IMR-90 (cell line): ENCODE measurements at regions not wholly inside any gene's neighbourhood (a gene's known extent, or its start where the extent isn't known, plus 50 kb on each side); places are given as distances from the start of the nearest gene placed in this dataset.

Experiments
- ATAC-seq: fragments of 200-7000 bp; cut with Tn5 transposase; 2 replicates; pipeline ENCODE4 v1.9.1; 2020; ENCODE audit warnings: low read depth, mild to moderate bottlenecking, moderate library complexity
- BruUV-seq: library from RNA; stranded (reverse); fragments of 400-500 nt; replicated peaks from 2 replicates; lab custom pipeline; 2021; lab: Mats Ljungman, UMichigan
- CTCF ChIA-PET: fragments of 300-600 bp; formaldehyde crosslinking; extraction: SDS; loops from one replicate; lab custom pipeline; 2021; ENCODE audit warnings: antibody characterized with exemption; lab: Yijun Ruan, JAX
- POLR2A ChIA-PET: fragments of 300-600 bp; sonication (Branson Sonifier 250); formaldehyde crosslinking; loops from one replicate; lab custom pipeline; 2022; ENCODE audit warnings: antibody characterized with exemption; ENCODE audit not compliant: unreplicated experiment; lab: Charles Lee
- DNase-seq: peaks from one replicate; pipeline ENCODE4 v3.0.0; 2013
- H2AFZ ChIP-seq: replicated peaks from 2 replicates; pipeline ENCODE3; 2013; ENCODE audit warnings: low read length, mild to moderate bottlenecking; ENCODE audit not compliant: poor library complexity
- H2AK5ac ChIP-seq: 2 replicates; pipeline ENCODE4 v1.6.1; 2013; ENCODE audit warnings: low read depth, low read length, inconsistent platforms
- H2AK9ac ChIP-seq: replicated peaks from 2 replicates; pipeline ENCODE3; 2013; ENCODE audit warnings: mild to moderate bottlenecking, low read depth, low read length, moderate library complexity; ENCODE audit not compliant: poor library complexity
- H2BK120ac ChIP-seq: 2 replicates; pipeline ENCODE4 v1.6.1; 2013; ENCODE audit warnings: low read depth, low read length, inconsistent platforms
- H2BK15ac ChIP-seq: 3 replicates; pipeline ENCODE4 v1.6.1; 2013; ENCODE audit warnings: low read depth, low read length, inconsistent platforms
- H2BK20ac ChIP-seq: 2 replicates; pipeline ENCODE4 v1.6.1; 2013; ENCODE audit warnings: low read depth, mild to moderate bottlenecking, inconsistent platforms, low read length, moderate library complexity
- H2BK5ac ChIP-seq: 2 replicates; pipeline ENCODE4 v1.6.1; 2013; ENCODE audit warnings: mild to moderate bottlenecking, low read depth, low read length, inconsistent platforms; ENCODE audit not compliant: poor library complexity, severe bottlenecking
- H3K14ac ChIP-seq: replicated peaks from 2 replicates; pipeline ENCODE4 v1.6.1; 2013; ENCODE audit warnings: low read depth, low read length, inconsistent platforms
- H3K18ac ChIP-seq: 2 replicates; pipeline ENCODE4 v1.6.1; 2013; ENCODE audit warnings: low read depth, low read length, control low read depth
- H3K23ac ChIP-seq: 2 replicates; pipeline ENCODE4 v1.6.1; 2013; ENCODE audit warnings: low read depth, low read length, inconsistent platforms
- H3K27ac ChIP-seq: 2 replicates; pipeline ENCODE4 v1.5.1; 2013; ENCODE audit warnings: mild to moderate bottlenecking, control low read depth, low read length; ENCODE audit not compliant: insufficient read depth
- H3K27me3 ChIP-seq: 2 replicates; pipeline ENCODE4 v1.6.1; 2013; ENCODE audit warnings: low read length; ENCODE audit not compliant: control insufficient read depth, insufficient read depth
- H3K36me3 ChIP-seq: 2 replicates; pipeline ENCODE4 v1.6.1; 2013; ENCODE audit warnings: low read length, mixed read lengths; ENCODE audit not compliant: control insufficient read depth, insufficient read depth
- H3K4ac ChIP-seq: 2 replicates; pipeline ENCODE4 v1.6.1; 2013; ENCODE audit warnings: low read depth, low read length, inconsistent platforms
- H3K4me1 ChIP-seq: 2 replicates; pipeline ENCODE4 v1.6.1; 2013; ENCODE audit warnings: low read length, mixed read lengths; ENCODE audit not compliant: control insufficient read depth, insufficient read depth
- H3K4me2 ChIP-seq: 2 replicates; pipeline ENCODE4 v1.6.1; 2013; ENCODE audit warnings: low read depth, mild to moderate bottlenecking, control low read depth, low read length, moderate library complexity
- H3K4me3 ChIP-seq: 2 replicates; pipeline ENCODE4 v1.5.1; 2013; ENCODE audit warnings: low read depth, mild to moderate bottlenecking, control low read depth, low read length, moderate library complexity; ENCODE audit not compliant: insufficient read depth
- H3K56ac ChIP-seq: 2 replicates; pipeline ENCODE4 v1.6.1; 2013; ENCODE audit warnings: low read length, inconsistent platforms; ENCODE audit not compliant: insufficient read depth; ENCODE audit errors: extremely low read depth
- H3K79me1 ChIP-seq, 2 experiments: 2 replicates each; pipeline ENCODE4 v1.6.1; 2013; ENCODE audit warnings: low read length in 2 of 2, inconsistent platforms in 1 of 2, low read depth in 1 of 2
- H3K9ac ChIP-seq: 2 replicates; pipeline ENCODE4 v1.6.1; 2013; ENCODE audit warnings: low read depth, low read length, control low read depth
- H3K9me1 ChIP-seq: 2 replicates; pipeline ENCODE4 v1.6.1; 2013; ENCODE audit warnings: low read length, inconsistent platforms; ENCODE audit not compliant: insufficient read depth
- H3K9me3 ChIP-seq: 2 replicates; pipeline ENCODE4 v1.6.1; 2013; ENCODE audit warnings: low read length; ENCODE audit not compliant: control insufficient read depth, insufficient read depth
- H4K20me1 ChIP-seq: 2 replicates; pipeline ENCODE4 v1.6.1; 2013; ENCODE audit warnings: low read length, inconsistent platforms; ENCODE audit not compliant: insufficient read depth
- H4K5ac ChIP-seq: 2 replicates; pipeline ENCODE4 v1.6.1; 2013; ENCODE audit warnings: mild to moderate bottlenecking, low read depth, low read length, control low read depth
- H4K8ac ChIP-seq, 2 experiments: 2 replicates each; pipeline ENCODE4 v1.6.1; 2013; ENCODE audit warnings: low read depth in 2 of 2, low read length in 2 of 2, control low read depth in 1 of 2, inconsistent platforms in 1 of 2
- H4K91ac ChIP-seq: 2 replicates; pipeline ENCODE4 v1.6.1; 2013; ENCODE audit warnings: low read depth, low read length, inconsistent platforms; ENCODE audit not compliant: insufficient read depth
- BHLHE40 ChIP-seq: fragments of 150-350 bp; IDR thresholded peaks from 2 replicates; pipeline ENCODE4 v1.6.1; 2016; ENCODE audit warnings: mild to moderate bottlenecking, low read depth, low read length
- CEBPB ChIP-seq: IDR thresholded peaks from 2 replicates; pipeline ENCODE4 v1.6.1; 2012; ENCODE audit warnings: low read depth, low read length, improper control_type of control experiment
- CHD1 ChIP-seq: IDR thresholded peaks from 2 replicates; pipeline ENCODE4 v1.6.1; 2012; ENCODE audit warnings: low read depth, low read length, improper control_type of control experiment
- CTCF ChIP-seq: conservative IDR thresholded peaks from 2 replicates; pipeline ENCODE4 v1.5.1; 2012; ENCODE audit warnings: mild to moderate bottlenecking, low read depth, low read length, improper control_type of control experiment
- FOS ChIP-seq: fragments of 150-350 bp; IDR thresholded peaks from 2 replicates; pipeline ENCODE4 v1.6.1; 2016; ENCODE audit warnings: low read depth, low read length
- MAFK ChIP-seq: IDR thresholded peaks from 2 replicates; pipeline ENCODE4 v1.6.1; 2012; ENCODE audit warnings: low read depth, low read length, improper control_type of control experiment
- MAZ ChIP-seq: IDR thresholded peaks from 2 replicates; pipeline ENCODE4 v1.6.1; 2012; ENCODE audit warnings: low read depth, mild to moderate bottlenecking, low read length, improper control_type of control experiment, moderate library complexity, borderline replicate concordance
- MXI1 ChIP-seq: IDR thresholded peaks from 2 replicates; pipeline ENCODE4 v1.6.1; 2012; ENCODE audit warnings: low read depth, mild to moderate bottlenecking, low read length, moderate library complexity, borderline replicate concordance
- NFE2L2 ChIP-seq: fragments of 150-350 bp; IDR thresholded peaks from 2 replicates; pipeline ENCODE4 v1.6.1; 2016; ENCODE audit warnings: low read depth, mild to moderate bottlenecking, low read length
- POLR2A ChIP-seq: IDR thresholded peaks from 2 replicates; pipeline ENCODE4 v1.6.1; 2012; ENCODE audit warnings: mild to moderate bottlenecking, low read depth, low read length
- RAD21 ChIP-seq: IDR thresholded peaks from 2 replicates; pipeline ENCODE4 v1.6.1; 2012; ENCODE audit warnings: low read length, improper control_type of control experiment
- RCOR1 ChIP-seq: IDR thresholded peaks from 2 replicates; pipeline ENCODE4 v1.6.1; 2012; ENCODE audit warnings: mild to moderate bottlenecking, low read length, improper control_type of control experiment; ENCODE audit not compliant: insufficient replicate concordance
- RFX5 ChIP-seq: IDR thresholded peaks from 2 replicates; pipeline ENCODE4 v1.8.0; 2012; ENCODE audit warnings: low read depth, mild to moderate bottlenecking, low read length, moderate library complexity
- SMC3 ChIP-seq: fragments of 150-350 bp; IDR thresholded peaks from 2 replicates; pipeline ENCODE4 v1.6.1; 2016; ENCODE audit warnings: low read depth, mild to moderate bottlenecking, antibody characterized with exemption, low read length, moderate library complexity
- USF2 ChIP-seq: fragments of 150-350 bp; IDR thresholded peaks from 2 replicates; pipeline ENCODE4 v1.6.1; 2017; ENCODE audit warnings: mild to moderate bottlenecking, antibody characterized with exemption, low read length, low read depth
- WGBS, 2 experiments: methylation state at CpG; one replicate each; pipeline versions ENCODE4 v1.1.5 to v1.1.7; 2013; ENCODE audit warnings: missing lambda C conversion rate in 2 of 2; ENCODE audit not compliant: insufficient read length in 1 of 2; ENCODE audit errors: extremely low coverage in 2 of 2; 5-methylcytosine and 5-hydroxymethylcytosine counted together
- dilution Hi-C: fragments of 300-500 bp; cut with HindIII; formaldehyde crosslinking; loops from one replicate; pipeline ENCODE4 v1.14.3; 2018; ENCODE audit warnings: low sequenced_read_pairs; ENCODE audit not compliant: unreplicated experiment
- in situ Hi-C: fragments of 300-500 bp; cut with MboI; formaldehyde crosslinking; loops from 3 replicates; pipeline ENCODE4 v1.14.3; 2019; ENCODE audit warnings: low sequenced_read_pairs, inconsistent platforms, mixed read lengths
- intact Hi-C: fragments of 100-400 bp; cut with micrococcal nuclease; formaldehyde crosslinking; loops from 2 replicates; pipeline ENCODE4 v1.10.0; 2022
- TF ChIP-seq, protein P1 (sequence below): fragments of 150-350 bp; IDR thresholded peaks from 2 replicates; pipeline ENCODE4 v1.6.1; 2016; ENCODE audit warnings: low read depth, mild to moderate bottlenecking, low read length, moderate library complexity, borderline replicate concordance

DNA sequence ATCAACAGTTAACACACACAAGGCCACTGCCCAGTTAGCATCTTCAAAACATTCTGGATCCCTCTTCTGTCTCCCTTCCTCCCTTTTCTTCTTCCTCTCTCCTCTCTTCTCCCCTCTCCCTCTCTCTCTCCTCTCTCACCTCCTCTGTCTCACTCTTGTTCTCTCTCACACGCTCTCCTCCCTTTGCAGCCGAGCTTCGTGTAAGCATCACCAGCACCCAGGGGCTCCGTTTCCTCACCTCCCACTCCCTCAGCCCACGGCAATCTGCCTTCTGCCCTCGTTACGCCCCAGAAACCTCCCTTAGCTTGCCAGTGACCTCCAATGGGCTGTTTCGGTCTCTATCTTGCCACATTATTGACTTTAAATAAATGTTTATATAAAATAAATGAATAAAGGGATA is 147.4 kb downstream of the TEX36 start:
- Histone ChIP-seq H2AFZ (no peak overlapping the region), H3K9me1 (no peaks in the 10 kb centered on the region), H3K23ac (no peak overlapping the region), H2BK15ac (no peak overlapping the region), H3K9ac (no peak overlapping the region), H3K9me3 (no peaks in the 10 kb centered on the region), H4K91ac (no peak overlapping the region), H3K4ac (no peak overlapping the region), H3K4me2 (no peak overlapping the region), H2AK9ac (no peak overlapping the region), H3K4me3 (no peak overlapping the region), H2BK5ac (no peak overlapping the region), H2AK5ac (no peak overlapping the region), H3K36me3 (no peaks in the 10 kb centered on the region), H4K5ac (no peak overlapping the region), H2BK120ac (no peak overlapping the region), H3K56ac (no peak overlapping the region), H3K79me1 (no peaks in the 10 kb centered on the region), H2BK20ac (no peak overlapping the region), H3K4me1 (no peaks in the 10 kb centered on the region), H4K20me1 (no peaks in the 10 kb centered on the region), H3K18ac (no peak overlapping the region), H3K27me3 (peaks cover 3% of the 10 kb centered on the region), H3K27ac (no peak overlapping the region), H3K14ac (no peak overlapping the region), H4K8ac (no peak overlapping the region)
- BruUV-seq: no TSS peak
- POLR2A ChIA-PET: no interaction called here
- dilution Hi-C loops: no loop called here
- DNase-seq (no peak), ATAC-seq (no peak)
- in situ Hi-C loops: no loop called here
- TF ChIP-seq NFE2L2: no peak
- TF ChIP-seq RCOR1: no peak
- no peak for TF ChIP-seq CEBPB
- TF ChIP-seq, protein P1, sequence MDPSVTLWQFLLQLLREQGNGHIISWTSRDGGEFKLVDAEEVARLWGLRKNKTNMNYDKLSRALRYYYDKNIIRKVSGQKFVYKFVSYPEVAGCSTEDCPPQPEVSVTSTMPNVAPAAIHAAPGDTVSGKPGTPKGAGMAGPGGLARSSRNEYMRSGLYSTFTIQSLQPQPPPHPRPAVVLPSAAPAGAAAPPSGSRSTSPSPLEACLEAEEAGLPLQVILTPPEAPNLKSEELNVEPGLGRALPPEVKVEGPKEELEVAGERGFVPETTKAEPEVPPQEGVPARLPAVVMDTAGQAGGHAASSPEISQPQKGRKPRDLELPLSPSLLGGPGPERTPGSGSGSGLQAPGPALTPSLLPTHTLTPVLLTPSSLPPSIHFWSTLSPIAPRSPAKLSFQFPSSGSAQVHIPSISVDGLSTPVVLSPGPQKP: no peak
- no peak for TF ChIP-seq MAFK
- no peak for TF ChIP-seq CTCF
- TF ChIP-seq POLR2A: no peak
- no peak for TF ChIP-seq MAZ
- TF ChIP-seq SMC3: no peak
- TF ChIP-seq RFX5: no peak
- no peak for TF ChIP-seq MXI1
- no peak for TF ChIP-seq CHD1
- no peak for TF ChIP-seq FOS
- no peak for TF ChIP-seq RAD21
- no peak for TF ChIP-seq BHLHE40
- no peak for TF ChIP-seq USF2
- intact Hi-C loops: no loop called here
- CTCF ChIA-PET: no interaction called here
- WGBS, 2 experiments: 78% methylated on average over 3 of the region's 8 CpGs; no CpG with 5 or more reads in 1 of the 2 experiments
